ENCODE measurements at regions not wholly inside any gene's neighbourhood (a gene's known extent, or its start where the extent isn't known, plus 50 kb on each side); places are given as distances from the start of the nearest gene placed in this dataset.

- Histone ChIP-seq H3K9ac (ENCODE audit: control insufficient read depth, extremely low read depth, insufficient read depth, low read length) (no peak overlapping the region), H3K27ac (ENCODE audit: control insufficient read depth, insufficient read depth, low read length) (no peak overlapping the region), H3K36me3 (ENCODE audit: control insufficient read depth in 2 of 2, extremely low read depth in 1 of 2, insufficient read depth in 2 of 2, low read length in 2 of 2) (no peaks in the 10 kb centered on the region), H3K4me3 (ENCODE audit: control insufficient read depth in 2 of 3, extremely low read depth in 1 of 3, insufficient read depth in 2 of 3, low read depth in 1 of 3, low read length in 3 of 3) (no peak overlapping the region), H2AFZ (ENCODE audit: control insufficient read depth, low read length) (no peak overlapping the region), H4K20me1 (ENCODE audit: control insufficient read depth, extremely low read depth, insufficient read depth, low read length) (no peaks in the 10 kb centered on the region), H3K27me3 (ENCODE audit: control insufficient read depth, extremely low read depth, insufficient read depth, low read length) (no peaks in the 10 kb centered on the region), H3K9me3 (ENCODE audit: control insufficient read depth, low read depth, low read length) (no peaks in the 10 kb centered on the region), H3K4me1 (ENCODE audit: control insufficient read depth, extremely low read depth, insufficient read depth, low read length) (peaks cover 34% of the 10 kb centered on the region), H3K4me2 (ENCODE audit: control insufficient read depth, extremely low read depth, insufficient read depth, low read depth, low read length) (no peak overlapping the region), H3K9me1 (ENCODE audit: control insufficient read depth, extremely low read depth, insufficient read depth, low read length) (no peaks in the 10 kb centered on the region), H3K79me2 (ENCODE audit: control insufficient read depth, insufficient read depth, low read length) (no peaks in the 10 kb centered on the region)
- FAIRE-seq, result no peak
- dilution Hi-C loops (cut with MboI; ENCODE audit: extremely low pct_ligation_motif_present, low sequenced_read_pairs), result no loop called here
- TF ChIP-seq EZH2 (IDR thresholded peaks at IDR 0.05; ENCODE audit: low read length), result no peak
- TF ChIP-seq, protein P1, sequence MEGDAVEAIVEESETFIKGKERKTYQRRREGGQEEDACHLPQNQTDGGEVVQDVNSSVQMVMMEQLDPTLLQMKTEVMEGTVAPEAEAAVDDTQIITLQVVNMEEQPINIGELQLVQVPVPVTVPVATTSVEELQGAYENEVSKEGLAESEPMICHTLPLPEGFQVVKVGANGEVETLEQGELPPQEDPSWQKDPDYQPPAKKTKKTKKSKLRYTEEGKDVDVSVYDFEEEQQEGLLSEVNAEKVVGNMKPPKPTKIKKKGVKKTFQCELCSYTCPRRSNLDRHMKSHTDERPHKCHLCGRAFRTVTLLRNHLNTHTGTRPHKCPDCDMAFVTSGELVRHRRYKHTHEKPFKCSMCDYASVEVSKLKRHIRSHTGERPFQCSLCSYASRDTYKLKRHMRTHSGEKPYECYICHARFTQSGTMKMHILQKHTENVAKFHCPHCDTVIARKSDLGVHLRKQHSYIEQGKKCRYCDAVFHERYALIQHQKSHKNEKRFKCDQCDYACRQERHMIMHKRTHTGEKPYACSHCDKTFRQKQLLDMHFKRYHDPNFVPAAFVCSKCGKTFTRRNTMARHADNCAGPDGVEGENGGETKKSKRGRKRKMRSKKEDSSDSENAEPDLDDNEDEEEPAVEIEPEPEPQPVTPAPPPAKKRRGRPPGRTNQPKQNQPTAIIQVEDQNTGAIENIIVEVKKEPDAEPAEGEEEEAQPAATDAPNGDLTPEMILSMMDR (optimal IDR thresholded peaks at IDR 0.05 in 1 of 3, IDR thresholded peaks at IDR 0.05 in 1 of 3, conservative IDR thresholded peaks at IDR 0.05 in 1 of 3; ENCODE audit: extremely low read depth in 1 of 3, insufficient read depth in 2 of 3, low read length in 3 of 3), result no peak
- no peak for DNase-seq (ENCODE audit: low read depth, low spot score)
These were observed 159.2 kb upstream of the ITGB1 start for GRCh38 chr10:33117230-33117629.

DNA sequence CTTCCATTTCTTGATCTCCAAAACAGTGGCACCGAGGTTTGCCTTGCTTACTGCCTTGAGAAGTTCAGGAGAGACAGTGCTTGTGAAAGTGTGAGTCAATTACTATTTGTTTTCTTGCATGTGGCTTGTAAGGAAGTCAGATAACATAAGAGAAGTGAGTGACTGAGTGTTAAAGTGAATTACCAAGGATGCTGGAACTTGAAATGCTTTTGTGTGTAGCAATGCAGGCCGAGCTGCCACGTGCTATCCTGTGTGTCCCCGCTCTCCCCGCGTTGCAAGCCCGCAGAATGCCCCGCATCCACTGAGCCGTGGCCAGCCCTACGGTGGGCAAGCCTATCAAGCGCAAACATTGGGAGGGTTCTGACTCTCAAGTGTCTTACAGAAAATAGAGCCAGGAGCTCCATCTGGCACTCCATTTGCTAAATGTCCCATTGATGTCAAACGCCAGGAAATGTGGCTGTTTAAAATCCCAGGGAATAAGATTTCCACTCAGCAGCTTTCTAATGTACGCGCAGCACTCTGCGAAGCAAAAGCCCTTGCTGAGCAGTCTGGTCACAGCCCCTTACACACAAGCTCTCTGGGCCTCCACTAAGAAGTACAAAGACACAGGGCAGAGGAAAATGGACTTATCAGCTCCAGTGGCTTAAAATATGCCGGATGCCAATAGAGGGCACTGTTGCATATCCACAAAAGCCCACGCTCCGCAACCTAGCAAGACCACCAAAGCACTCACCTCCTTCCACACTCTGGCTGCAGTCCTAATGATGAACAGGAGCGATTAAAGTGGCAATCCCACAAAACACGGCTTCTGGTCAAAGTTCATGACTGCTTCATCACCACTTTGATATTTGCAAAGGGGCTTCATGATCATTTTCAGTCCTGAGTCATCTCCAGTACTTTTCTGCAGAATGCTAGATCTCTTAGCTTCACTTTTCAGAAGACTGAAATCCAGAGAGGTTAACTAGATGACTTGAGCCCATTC lies 158.0 kb upstream of the ITGB1 start:
- H4K20me1 ChIP-seq (ENCODE audit: control insufficient read depth, extremely low read depth, insufficient read depth, low read length), result no peaks in the 10 kb centered on the region
- no peaks in the 10 kb centered on the region for H3K79me2 ChIP-seq (ENCODE audit: control insufficient read depth, insufficient read depth, low read length)
- H3K9me1 ChIP-seq (ENCODE audit: control insufficient read depth, extremely low read depth, insufficient read depth, low read length), result no peaks in the 10 kb centered on the region
- DNase-seq (ENCODE audit: low read depth, low spot score) (no peak), FAIRE-seq (peak; percentile 34)
- H3K4me3 ChIP-seq (ENCODE audit: control insufficient read depth in 2 of 3, extremely low read depth in 1 of 3, insufficient read depth in 2 of 3, low read depth in 1 of 3, low read length in 3 of 3), result no peak overlapping the region
- H3K27ac ChIP-seq (ENCODE audit: control insufficient read depth, insufficient read depth, low read length), result no peak overlapping the region
- peaks cover 34% of the 10 kb centered on the region for H3K4me1 ChIP-seq (ENCODE audit: control insufficient read depth, extremely low read depth, insufficient read depth, low read length)
- H3K27me3 ChIP-seq (ENCODE audit: control insufficient read depth, extremely low read depth, insufficient read depth, low read length), result no peaks in the 10 kb centered on the region
- dilution Hi-C loops (cut with MboI; ENCODE audit: extremely low pct_ligation_motif_present, low sequenced_read_pairs), result no loop called here
- no peak overlapping the region for H3K4me2 ChIP-seq (ENCODE audit: control insufficient read depth, extremely low read depth, insufficient read depth, low read depth, low read length)
- no peak overlapping the region for H2AFZ ChIP-seq (ENCODE audit: control insufficient read depth, low read length)
- TF ChIP-seq, protein P1 (optimal IDR thresholded peaks at IDR 0.05 in 1 of 3, IDR thresholded peaks at IDR 0.05 in 1 of 3, conservative IDR thresholded peaks at IDR 0.05 in 1 of 3; ENCODE audit: extremely low read depth in 1 of 3, insufficient read depth in 2 of 3, low read length in 3 of 3), result peak; percentile 35 to 64 (median 40)
- no peak for TF ChIP-seq EZH2 (IDR thresholded peaks at IDR 0.05; ENCODE audit: low read length)
- no peaks in the 10 kb centered on the region for H3K36me3 ChIP-seq (ENCODE audit: control insufficient read depth in 2 of 2, extremely low read depth in 1 of 2, insufficient read depth in 2 of 2, low read length in 2 of 2)
- H3K9me3 ChIP-seq (ENCODE audit: control insufficient read depth, low read depth, low read length), result no peaks in the 10 kb centered on the region
- H3K9ac ChIP-seq (ENCODE audit: control insufficient read depth, extremely low read depth, insufficient read depth, low read length), result no peak overlapping the region
